Kidney tubule cell (primary cell): ENCODE measurements at regions not wholly inside any gene's neighbourhood (a gene's known extent, or its start where the extent isn't known, plus 50 kb on each side); places are given as distances from the start of the nearest gene placed in this dataset.
A peak's percentile ranks its signal among the peaks of the same experiment; 100 is the strongest.

Experiments
- DNase-seq: peaks from one replicate; pipeline ENCODE4 v3.0.0-alpha.2; 2018; ENCODE audit warnings: low spot score

- DNase-seq, result peak; percentile 11
Observed at GRCh38 chr6:91464201-91464600, 877.3 kb upstream of the MAP3K7 start.

GRCh38 chr6:91462241-91462640, 875.4 kb upstream of the MAP3K7 start:
- peak; percentile 72 for DNase-seq

GRCh38 chr6:91453224-91453878, 866.5 kb upstream of the MAP3K7 start:
- DNase-seq, result no peak

- no peak for DNase-seq
Observed at GRCh38 chr6:91449539-91449938, 862.7 kb upstream of the MAP3K7 start.

GRCh38 chr6:91447530-91448254, 860.8 kb upstream of the MAP3K7 start:
- DNase-seq, result no peak

- DNase-seq, result no peak
Observed at GRCh38 chr6:91447081-91447480, 860.2 kb upstream of the MAP3K7 start.

- no peak for DNase-seq
Observed at GRCh38 chr6:91443405-91443804, 856.5 kb upstream of the MAP3K7 start.

- no peak for DNase-seq
Observed at GRCh38 chr6:91442342-91442741, 855.5 kb upstream of the MAP3K7 start.

GRCh38 chr6:91438570-91438969, 851.7 kb upstream of the MAP3K7 start:
- DNase-seq, result no peak

- no peak for DNase-seq
Observed at GRCh38 chr6:91437315-91437729, 850.5 kb upstream of the MAP3K7 start.

- no peak for DNase-seq
Observed at GRCh38 chr6:91436448-91436847, 849.6 kb upstream of the MAP3K7 start.

GRCh38 chr6:91435630-91436029, 848.8 kb upstream of the MAP3K7 start:
- peak; percentile 53 for DNase-seq

GRCh38 chr6:91434576-91434975, 847.7 kb upstream of the MAP3K7 start:
- no peak for DNase-seq

- DNase-seq, result no peak
Observed at GRCh38 chr6:91433660-91434534, 847.0 kb upstream of the MAP3K7 start.

- no peak for DNase-seq
Observed at GRCh38 chr6:91428953-91429560, 842.2 kb upstream of the MAP3K7 start.

GRCh38 chr6:91428296-91428695, 841.4 kb upstream of the MAP3K7 start:
- DNase-seq, result no peak

GRCh38 chr6:91420243-91420642, 833.4 kb upstream of the MAP3K7 start:
- peak; percentile 67 for DNase-seq

- DNase-seq, result no peak
Observed at GRCh38 chr6:91415031-91415605, 828.2 kb upstream of the MAP3K7 start.

- no peak for DNase-seq
Observed at GRCh38 chr6:91412532-91412931, 825.7 kb upstream of the MAP3K7 start.

GRCh38 chr6:91407706-91408105, 820.8 kb upstream of the MAP3K7 start:
- no peak for DNase-seq

GRCh38 chr6:91392951-91393350, 806.1 kb upstream of the MAP3K7 start:
- no peak for DNase-seq
